ENCODE measurements at regions not wholly inside any gene's neighbourhood (a gene's known extent, or its start where the extent isn't known, plus 50 kb on each side); places are given as distances from the start of the nearest gene placed in this dataset.

DNA sequence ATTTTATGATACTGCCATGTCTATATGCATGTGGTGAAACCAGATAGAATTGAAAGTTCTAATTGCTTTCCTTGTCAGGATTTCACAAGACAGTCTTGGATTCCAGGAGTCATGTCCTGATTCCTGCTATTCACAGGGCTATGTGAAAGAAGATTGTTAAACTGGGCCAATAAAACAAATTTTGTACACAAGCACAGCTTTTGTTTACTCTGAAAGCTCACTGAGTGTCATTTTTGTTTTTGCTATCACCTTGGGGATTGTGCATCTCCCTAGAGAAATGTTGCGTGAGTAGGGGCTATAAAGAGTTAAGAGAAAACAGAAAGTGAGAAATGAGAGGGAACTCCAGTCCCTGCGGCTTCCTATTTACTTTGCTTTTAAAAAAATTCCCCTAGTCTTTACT lies 627.5 kb downstream of the PKHD1 start:
- Histone ChIP-seq H2AFZ (ENCODE audit: control insufficient read depth, low read length) (no peak overlapping the region), H3K9me3 (ENCODE audit: control insufficient read depth, low read depth, low read length) (no peaks in the 10 kb centered on the region), H4K20me1 (ENCODE audit: control insufficient read depth, extremely low read depth, insufficient read depth, low read length) (no peaks in the 10 kb centered on the region), H3K4me1 (ENCODE audit: control insufficient read depth, extremely low read depth, insufficient read depth, low read length) (no peaks in the 10 kb centered on the region), H3K9me1 (ENCODE audit: control insufficient read depth, extremely low read depth, insufficient read depth, low read length) (no peaks in the 10 kb centered on the region), H3K79me2 (ENCODE audit: control insufficient read depth, insufficient read depth, low read length) (no peaks in the 10 kb centered on the region), H3K27ac (ENCODE audit: control insufficient read depth, insufficient read depth, low read length) (no peak overlapping the region), H3K4me3 (ENCODE audit: control insufficient read depth in 2 of 3, extremely low read depth in 1 of 3, insufficient read depth in 2 of 3, low read depth in 1 of 3, low read length in 3 of 3) (no peak overlapping the region), H3K9ac (ENCODE audit: control insufficient read depth, extremely low read depth, insufficient read depth, low read length) (no peak overlapping the region), H3K4me2 (ENCODE audit: control insufficient read depth, extremely low read depth, insufficient read depth, low read depth, low read length) (no peak overlapping the region), H3K36me3 (ENCODE audit: control insufficient read depth in 2 of 2, extremely low read depth in 1 of 2, insufficient read depth in 2 of 2, low read length in 2 of 2) (no peaks in the 10 kb centered on the region), H3K27me3 (ENCODE audit: control insufficient read depth, extremely low read depth, insufficient read depth, low read length) (no peaks in the 10 kb centered on the region)
- no peak for FAIRE-seq
- TF ChIP-seq, protein P1, sequence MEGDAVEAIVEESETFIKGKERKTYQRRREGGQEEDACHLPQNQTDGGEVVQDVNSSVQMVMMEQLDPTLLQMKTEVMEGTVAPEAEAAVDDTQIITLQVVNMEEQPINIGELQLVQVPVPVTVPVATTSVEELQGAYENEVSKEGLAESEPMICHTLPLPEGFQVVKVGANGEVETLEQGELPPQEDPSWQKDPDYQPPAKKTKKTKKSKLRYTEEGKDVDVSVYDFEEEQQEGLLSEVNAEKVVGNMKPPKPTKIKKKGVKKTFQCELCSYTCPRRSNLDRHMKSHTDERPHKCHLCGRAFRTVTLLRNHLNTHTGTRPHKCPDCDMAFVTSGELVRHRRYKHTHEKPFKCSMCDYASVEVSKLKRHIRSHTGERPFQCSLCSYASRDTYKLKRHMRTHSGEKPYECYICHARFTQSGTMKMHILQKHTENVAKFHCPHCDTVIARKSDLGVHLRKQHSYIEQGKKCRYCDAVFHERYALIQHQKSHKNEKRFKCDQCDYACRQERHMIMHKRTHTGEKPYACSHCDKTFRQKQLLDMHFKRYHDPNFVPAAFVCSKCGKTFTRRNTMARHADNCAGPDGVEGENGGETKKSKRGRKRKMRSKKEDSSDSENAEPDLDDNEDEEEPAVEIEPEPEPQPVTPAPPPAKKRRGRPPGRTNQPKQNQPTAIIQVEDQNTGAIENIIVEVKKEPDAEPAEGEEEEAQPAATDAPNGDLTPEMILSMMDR (optimal IDR thresholded peaks at IDR 0.05 in 1 of 3, IDR thresholded peaks at IDR 0.05 in 1 of 3, conservative IDR thresholded peaks at IDR 0.05 in 1 of 3; ENCODE audit: extremely low read depth in 1 of 3, insufficient read depth in 2 of 3, low read length in 3 of 3), result no peak
- no peak for TF ChIP-seq EZH2 (IDR thresholded peaks at IDR 0.05; ENCODE audit: low read length)
- DNase-seq (ENCODE audit: low read depth, low spot score), result no peak
- dilution Hi-C loops (cut with MboI; ENCODE audit: extremely low pct_ligation_motif_present, low sequenced_read_pairs), result no loop called here

DNA sequence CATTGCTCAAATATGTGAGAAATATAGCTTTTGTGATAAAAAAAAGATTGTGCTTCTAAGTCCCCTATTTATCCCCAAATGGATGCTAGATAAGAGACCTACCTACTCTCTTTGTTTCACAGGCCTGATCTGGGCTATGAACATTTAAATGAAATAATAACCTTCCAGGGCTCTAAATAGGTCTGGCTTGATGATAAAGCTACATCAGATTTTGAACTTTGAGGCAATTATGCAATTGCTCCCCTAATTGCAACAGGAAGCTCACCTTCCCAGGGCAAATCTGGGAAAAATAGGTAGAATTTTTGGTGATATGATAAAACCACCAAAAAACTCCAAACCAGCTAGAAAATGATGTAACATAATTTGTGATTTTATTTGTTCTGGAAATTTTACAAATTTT lies 624.5 kb downstream of the PKHD1 start:
- Histone ChIP-seq H3K9me3 (ENCODE audit: control insufficient read depth, low read depth, low read length) (no peaks in the 10 kb centered on the region), H3K4me3 (ENCODE audit: control insufficient read depth in 2 of 3, extremely low read depth in 1 of 3, insufficient read depth in 2 of 3, low read depth in 1 of 3, low read length in 3 of 3) (no peak overlapping the region), H4K20me1 (ENCODE audit: control insufficient read depth, extremely low read depth, insufficient read depth, low read length) (no peaks in the 10 kb centered on the region), H3K4me2 (ENCODE audit: control insufficient read depth, extremely low read depth, insufficient read depth, low read depth, low read length) (no peak overlapping the region), H3K36me3 (ENCODE audit: control insufficient read depth in 2 of 2, extremely low read depth in 1 of 2, insufficient read depth in 2 of 2, low read length in 2 of 2) (no peaks in the 10 kb centered on the region), H3K9ac (ENCODE audit: control insufficient read depth, extremely low read depth, insufficient read depth, low read length) (no peak overlapping the region), H3K9me1 (ENCODE audit: control insufficient read depth, extremely low read depth, insufficient read depth, low read length) (no peaks in the 10 kb centered on the region), H3K27ac (ENCODE audit: control insufficient read depth, insufficient read depth, low read length) (no peak overlapping the region), H3K4me1 (ENCODE audit: control insufficient read depth, extremely low read depth, insufficient read depth, low read length) (no peaks in the 10 kb centered on the region), H3K79me2 (ENCODE audit: control insufficient read depth, insufficient read depth, low read length) (no peaks in the 10 kb centered on the region), H2AFZ (ENCODE audit: control insufficient read depth, low read length) (no peak overlapping the region), H3K27me3 (ENCODE audit: control insufficient read depth, extremely low read depth, insufficient read depth, low read length) (no peaks in the 10 kb centered on the region)
- dilution Hi-C loops (cut with MboI; ENCODE audit: extremely low pct_ligation_motif_present, low sequenced_read_pairs), result no loop called here
- no peak for DNase-seq (ENCODE audit: low read depth, low spot score)
- TF ChIP-seq, protein P1 (optimal IDR thresholded peaks at IDR 0.05 in 1 of 3, IDR thresholded peaks at IDR 0.05 in 1 of 3, conservative IDR thresholded peaks at IDR 0.05 in 1 of 3; ENCODE audit: extremely low read depth in 1 of 3, insufficient read depth in 2 of 3, low read length in 3 of 3), result no peak
- TF ChIP-seq EZH2 (IDR thresholded peaks at IDR 0.05; ENCODE audit: low read length), result no peak
- FAIRE-seq, result no peak

Measured in keratinocyte (primary cell).